Activated naive CD4-positive, alpha-beta T cell treated with anti-CD3 and anti-CD28 coated beads, Interleukin-2, amount 50 U/mL, for 72 hours (primary cell): ENCODE measurements at regions not wholly inside any gene's neighbourhood (a gene's known extent, or its start where the extent isn't known, plus 50 kb on each side); places are given as distances from the start of the nearest gene placed in this dataset.

Source experiments
- ATAC-seq, 2 donors: fragments of 150-1000 bp; cut with Tn5 transposase; 2 replicates each; pipeline ENCODE4 v1.10.0; 2021; ENCODE audit warnings: mild to moderate bottlenecking in 2 of 2, moderate library complexity in 2 of 2
- DNase-seq, 2 donors: peaks; one replicate each; pipeline ENCODE4 v3.0.0; 2021 to 2022; ENCODE audit warnings: low spot score in 2 of 2
- H3K27ac Mint-ChIP-seq, 2 donors: one replicate each; pipeline ENCODE4 v1.8.0; 2022; ENCODE audit warnings: mild to moderate bottlenecking in 2 of 2, mixed read lengths in 2 of 2
- H3K36me3 Mint-ChIP-seq, 2 donors: one replicate each; pipeline ENCODE4 v1.8.0; 2022; ENCODE audit warnings: mixed read lengths in 2 of 2
- H3K9me3 Mint-ChIP-seq, 2 donors: one replicate each; pipeline ENCODE4 v1.8.0; 2022; ENCODE audit warnings: mixed read lengths in 2 of 2

- H3K36me3 Mint-ChIP-seq: no peaks in the 10 kb centered on the region
Measured at GRCh38 chr6:67331304-67331703, 1303.8 kb upstream of the ADGRB3 start.

DNA sequence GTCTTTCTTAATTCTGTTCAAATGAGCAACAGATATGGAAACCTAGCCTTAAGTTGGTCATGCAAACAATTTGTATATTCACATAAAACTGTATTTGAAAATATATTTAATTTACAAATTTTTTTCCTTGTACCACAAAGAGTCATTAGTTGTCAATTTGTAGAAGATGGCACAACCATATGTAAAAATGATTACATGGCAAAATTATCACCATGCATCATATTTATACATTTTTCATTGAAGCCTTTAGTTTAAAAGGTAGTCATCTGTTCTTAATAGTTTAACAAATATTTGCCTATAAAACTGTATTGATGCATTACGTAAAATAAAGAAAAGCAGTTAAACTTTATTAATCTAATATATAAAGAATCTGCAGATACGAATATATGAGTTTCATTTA lies 1306.8 kb upstream of the ADGRB3 start:
- Mint-ChIP-seq H3K27ac (no peak overlapping the region), H3K36me3 (no peaks in the 10 kb centered on the region), H3K9me3 (peaks cover 15 to 16% of the 10 kb centered on the region in 2 donors)
- ATAC-seq (no peak), DNase-seq (no peak)

More at GRCh38 chr6:67331304-67331703, 1303.8 kb upstream of the ADGRB3 start:
- Mint-ChIP-seq H3K9me3 (peaks cover 7 to 10% of the 10 kb centered on the region in 2 donors), H3K27ac (no peak overlapping the region)
- ATAC-seq (no peak), DNase-seq (no peak)

DNA sequence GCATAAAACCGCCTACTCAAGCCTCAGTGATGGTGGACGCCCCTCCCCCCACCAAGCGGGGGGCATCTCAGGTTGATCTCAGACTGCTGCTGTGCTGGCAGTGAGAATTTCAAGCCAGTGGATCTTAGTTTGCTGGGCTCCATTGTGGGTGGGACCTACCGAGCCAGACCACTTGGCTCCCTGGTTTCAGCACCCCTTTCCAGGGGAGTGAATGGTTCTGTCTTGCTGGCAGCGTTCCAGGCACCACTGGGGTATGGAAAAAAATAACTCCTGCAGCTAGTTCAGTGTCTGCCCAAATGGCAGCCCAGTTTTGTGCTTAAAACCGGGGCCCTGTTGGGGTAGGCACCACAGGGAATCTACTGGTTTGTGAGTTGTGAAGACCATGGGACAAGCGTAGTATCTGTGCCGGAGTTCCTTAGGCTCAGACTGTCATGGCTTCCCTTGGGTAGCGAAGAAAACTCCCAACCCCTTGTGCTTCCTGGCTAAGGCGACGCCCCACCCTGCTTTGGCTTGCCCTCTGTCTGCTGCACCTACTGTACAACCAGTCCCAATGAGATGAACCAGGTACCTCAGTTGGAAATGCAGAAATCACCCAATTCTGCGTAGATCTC lies 1334.5 kb upstream of the ADGRB3 start:
- Mint-ChIP-seq H3K9me3 (peaks cover 5 to 19% of the 10 kb centered on the region in 2 donors), H3K36me3 (no peaks in the 10 kb centered on the region), H3K27ac (no peak overlapping the region)
- ATAC-seq (no peak), DNase-seq (no peak)

DNA sequence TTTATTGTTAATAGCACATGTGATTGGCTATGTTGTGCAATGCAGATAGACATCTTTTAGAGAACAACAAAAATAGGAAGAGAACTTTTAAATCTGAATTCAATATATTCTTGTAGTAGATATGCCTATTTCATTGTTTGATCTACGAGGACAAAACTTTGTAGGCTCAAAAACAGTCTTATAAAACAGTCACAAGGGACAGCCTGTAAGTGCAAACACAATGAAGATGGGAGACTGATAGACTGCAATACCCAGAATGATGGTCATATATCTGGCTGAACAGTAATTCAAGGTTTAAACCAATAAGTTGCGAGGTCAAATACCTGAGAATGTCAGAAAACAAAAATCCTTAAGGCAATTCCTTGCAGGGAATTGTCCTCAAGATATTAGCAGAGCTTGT lies 1342.9 kb upstream of the ADGRB3 start:
- Mint-ChIP-seq H3K36me3 (no peaks in the 10 kb centered on the region), H3K27ac (no peak overlapping the region), H3K9me3 (peaks cover 4 to 10% of the 10 kb centered on the region in 2 donors)
- no peak for DNase-seq
- no peak for ATAC-seq

DNA sequence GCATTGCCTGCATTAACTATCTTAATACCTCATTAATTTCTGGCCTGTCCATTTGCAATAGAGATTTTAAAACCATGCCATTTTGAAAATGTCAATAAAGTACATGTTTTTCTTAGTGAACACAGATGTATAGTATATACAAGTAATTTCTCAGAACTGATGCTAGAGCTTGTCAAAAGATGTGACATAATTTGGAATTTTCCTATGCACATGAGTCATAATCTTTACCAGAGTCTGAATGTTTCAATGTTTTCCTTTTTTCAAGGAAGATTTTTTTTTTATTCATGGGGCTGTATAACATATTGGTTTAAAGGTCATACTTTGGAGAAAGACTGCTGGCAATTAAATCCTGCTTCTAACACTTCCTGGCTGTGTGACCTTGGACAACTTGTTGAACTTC lies 1347.5 kb upstream of the ADGRB3 start:
- ATAC-seq (no peak), DNase-seq (no peak)
- no peak overlapping the region for H3K27ac Mint-ChIP-seq
- peaks cover 4 to 7% of the 10 kb centered on the region in 2 donors for H3K9me3 Mint-ChIP-seq
- H3K36me3 Mint-ChIP-seq: no peaks in the 10 kb centered on the region

DNA sequence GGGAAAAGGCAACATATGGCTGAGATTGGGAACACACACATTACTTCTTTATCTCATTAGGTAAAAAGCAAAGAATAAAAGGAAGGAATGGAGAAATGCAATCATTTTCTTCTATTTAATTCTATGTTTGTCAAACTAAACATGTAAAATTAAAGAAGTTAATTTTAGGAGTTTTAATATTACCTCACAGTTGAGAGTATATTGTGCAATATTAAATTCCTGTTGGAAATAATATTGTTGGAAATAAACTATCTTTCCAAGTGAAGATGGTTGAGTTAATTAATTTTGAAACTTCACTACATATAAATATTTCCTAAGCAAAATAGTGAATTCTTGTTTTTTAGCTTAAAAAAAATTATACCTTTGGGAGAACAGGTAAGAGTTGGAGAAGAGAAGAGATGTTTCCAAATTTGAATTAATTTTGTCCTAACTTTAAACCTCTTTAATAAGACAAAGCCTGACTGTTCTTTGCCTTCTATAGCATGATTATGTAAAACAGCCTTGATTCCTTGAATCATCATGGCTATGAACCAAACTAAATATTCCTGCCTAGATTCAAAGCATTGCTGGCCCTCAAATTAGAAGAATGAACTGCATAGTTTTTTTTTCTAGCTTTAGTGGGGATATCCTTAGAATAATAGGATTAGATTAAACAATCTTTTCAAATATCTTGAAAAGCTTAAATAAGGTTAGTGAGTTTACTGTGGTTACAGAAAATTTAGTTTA lies 1349.1 kb upstream of the ADGRB3 start:
- DNase-seq (no peak), ATAC-seq (no peak)
- no peak overlapping the region for H3K27ac Mint-ChIP-seq
- peaks cover 4 to 10% of the 10 kb centered on the region in 2 donors for H3K9me3 Mint-ChIP-seq
- no peaks in the 10 kb centered on the region for H3K36me3 Mint-ChIP-seq

- DNase-seq: no peak
- no peak for ATAC-seq
- Mint-ChIP-seq H3K9me3 (peaks cover 0 to 6% of the 10 kb centered on the region in 2 donors), H3K27ac (no peak overlapping the region), H3K36me3 (no peaks in the 10 kb centered on the region)
Measured at GRCh38 chr6:67277312-67277711, 1357.8 kb upstream of the ADGRB3 start.

GRCh38 chr6:67265996-67266921 lies 1368.8 kb upstream of the ADGRB3 start:
- DNase-seq: no peak

GRCh38 chr6:67252663-67253062 lies 1382.4 kb upstream of the ADGRB3 start:
- ATAC-seq: no peak
- no peaks in the 10 kb centered on the region for H3K36me3 Mint-ChIP-seq
- no peak for DNase-seq
- peaks cover 0 to 14% of the 10 kb centered on the region in 2 donors for H3K9me3 Mint-ChIP-seq
- H3K27ac Mint-ChIP-seq: no peak overlapping the region

More at GRCh38 chr6:67265996-67266921, 1368.8 kb upstream of the ADGRB3 start:
- H3K27ac Mint-ChIP-seq: no peak overlapping the region
- no peak for ATAC-seq
- H3K9me3 Mint-ChIP-seq: peaks cover 26 to 27% of the 10 kb centered on the region in 2 donors
- peaks cover 0 to 11% of the 10 kb centered on the region in 2 donors for H3K36me3 Mint-ChIP-seq

- no peak for DNase-seq
- H3K36me3 Mint-ChIP-seq: no peaks in the 10 kb centered on the region
- H3K27ac Mint-ChIP-seq: no peak overlapping the region
- no peak for ATAC-seq
- H3K9me3 Mint-ChIP-seq: peaks cover 4 to 5% of the 10 kb centered on the region in 2 donors
Measured at GRCh38 chr6:67248077-67248476, 1387.0 kb upstream of the ADGRB3 start.

- no peak overlapping the region for H3K27ac Mint-ChIP-seq
- H3K9me3 Mint-ChIP-seq: peaks cover 0 to 5% of the 10 kb centered on the region in 2 donors
- no peaks in the 10 kb centered on the region for H3K36me3 Mint-ChIP-seq
- ATAC-seq: no peak
- no peak for DNase-seq
Measured at GRCh38 chr6:67244037-67244436, 1391.0 kb upstream of the ADGRB3 start.

- H3K27ac Mint-ChIP-seq: no peak overlapping the region
- peaks cover 6 to 7% of the 10 kb centered on the region in 2 donors for H3K9me3 Mint-ChIP-seq
- no peak for DNase-seq
- no peak for ATAC-seq
- no peaks in the 10 kb centered on the region for H3K36me3 Mint-ChIP-seq
Measured at GRCh38 chr6:67237277-67237676, 1397.8 kb upstream of the ADGRB3 start.

- H3K36me3 Mint-ChIP-seq: no peaks in the 10 kb centered on the region
- no peak for DNase-seq
- peaks cover 0 to 9% of the 10 kb centered on the region in 2 donors for H3K9me3 Mint-ChIP-seq
- H3K27ac Mint-ChIP-seq: no peak overlapping the region
- no peak for ATAC-seq
Measured at GRCh38 chr6:67231092-67231491, 1404.0 kb upstream of the ADGRB3 start.

GRCh38 chr6:67224989-67225388 lies 1410.1 kb upstream of the ADGRB3 start:
- Mint-ChIP-seq H3K27ac (no peak overlapping the region), H3K36me3 (peaks cover 0 to 5% of the 10 kb centered on the region in 2 donors), H3K9me3 (peaks cover 14 to 17% of the 10 kb centered on the region in 2 donors)
- no peak for ATAC-seq
- no peak for DNase-seq

DNA sequence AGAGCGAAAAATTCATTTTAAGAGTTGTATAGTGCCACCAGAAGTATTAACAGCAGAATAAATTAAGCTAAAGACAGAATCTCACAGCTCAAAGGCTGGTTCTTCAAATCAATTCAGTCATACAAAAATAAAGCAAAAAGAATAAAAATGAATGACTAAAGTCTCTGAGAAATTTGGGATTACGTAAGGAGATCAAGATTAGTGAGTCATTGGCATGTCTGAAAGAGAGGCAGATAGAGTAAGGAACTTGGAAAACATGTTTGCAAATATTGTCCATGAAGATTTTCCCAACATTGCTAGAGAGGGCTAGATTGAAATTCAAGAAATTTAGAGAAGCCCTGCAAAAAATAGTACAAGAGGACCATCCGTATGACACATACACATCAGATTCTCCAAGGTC lies 1413.9 kb upstream of the ADGRB3 start:
- Mint-ChIP-seq H3K9me3 (peaks cover 14 to 16% of the 10 kb centered on the region in 2 donors), H3K36me3 (peaks cover 0 to 5% of the 10 kb centered on the region in 2 donors), H3K27ac (no peak overlapping the region)
- ATAC-seq (no peak), DNase-seq (no peak)

GRCh38 chr6:67219346-67219745 lies 1415.7 kb upstream of the ADGRB3 start:
- Mint-ChIP-seq H3K36me3 (peaks cover 0 to 5% of the 10 kb centered on the region in 2 donors), H3K9me3 (peaks cover 13 to 14% of the 10 kb centered on the region in 2 donors), H3K27ac (no peak overlapping the region)
- ATAC-seq: no peak
- DNase-seq: no peak

- ATAC-seq (no peak), DNase-seq (no peak)
- H3K36me3 Mint-ChIP-seq: no peaks in the 10 kb centered on the region
- H3K27ac Mint-ChIP-seq: no peak overlapping the region
- peaks cover 8 to 9% of the 10 kb centered on the region in 2 donors for H3K9me3 Mint-ChIP-seq
Measured at GRCh38 chr6:67212584-67212983, 1422.5 kb upstream of the ADGRB3 start.
